ENCODE measurements at regions not wholly inside any gene's neighbourhood (a gene's known extent, or its start where the extent isn't known, plus 50 kb on each side); places are given as distances from the start of the nearest gene placed in this dataset.

GRCh38 chr6:139766796-139767195 is 392.3 kb upstream of the CITED2 start:
- Histone ChIP-seq H3K9me3 (ENCODE audit: insufficient read depth, low read length) (peaks cover 18% of the 10 kb centered on the region), H3K36me3 (ENCODE audit: insufficient read depth, insufficient read length, low read length) (no peaks in the 10 kb centered on the region), H3K4me1 (ENCODE audit: insufficient read depth, insufficient read length) (no peaks in the 10 kb centered on the region), H3K9ac (ENCODE audit: insufficient read length, low read depth) (no peak overlapping the region), H3K27me3 (ENCODE audit: insufficient read depth, insufficient read length) (no peaks in the 10 kb centered on the region), H3K4me3 (ENCODE audit: insufficient read length, low read depth) (no peak overlapping the region)
- DNase-seq (ENCODE audit: low read depth, low spot score), result no peak
- TF ChIP-seq YY1 (IDR thresholded peaks at IDR 0.05; ENCODE audit: insufficient read depth, insufficient read length), result no peak
- no peak for TF ChIP-seq SUZ12 (IDR thresholded peaks at IDR 0.05; ENCODE audit: extremely low read depth, insufficient read depth, insufficient read length)
- no peak for TF ChIP-seq ZNF274 (IDR thresholded peaks at IDR 0.05; ENCODE audit: low read depth, low read length)

- no peaks in the 10 kb centered on the region for H3K4me1 ChIP-seq (ENCODE audit: insufficient read depth, insufficient read length)
- no peak overlapping the region for H3K9ac ChIP-seq (ENCODE audit: insufficient read length, low read depth)
- H3K36me3 ChIP-seq (ENCODE audit: insufficient read depth, insufficient read length, low read length), result no peaks in the 10 kb centered on the region
- no peak for DNase-seq (ENCODE audit: low read depth, low spot score)
- TF ChIP-seq YY1 (IDR thresholded peaks at IDR 0.05; ENCODE audit: insufficient read depth, insufficient read length) (no peak), ZNF274 (IDR thresholded peaks at IDR 0.05; ENCODE audit: low read depth, low read length) (no peak), SUZ12 (IDR thresholded peaks at IDR 0.05; ENCODE audit: extremely low read depth, insufficient read depth, insufficient read length) (no peak)
- no peak overlapping the region for H3K4me3 ChIP-seq (ENCODE audit: insufficient read length, low read depth)
- no peaks in the 10 kb centered on the region for H3K27me3 ChIP-seq (ENCODE audit: insufficient read depth, insufficient read length)
- H3K9me3 ChIP-seq (ENCODE audit: insufficient read depth, low read length), result peaks cover 18% of the 10 kb centered on the region
Observed at GRCh38 chr6:139765825-139766285, 391.4 kb upstream of the CITED2 start.

GRCh38 chr6:139764498-139764986 is 390.1 kb upstream of the CITED2 start:
- no peaks in the 10 kb centered on the region for H3K27me3 ChIP-seq (ENCODE audit: insufficient read depth, insufficient read length)
- no peaks in the 10 kb centered on the region for H3K36me3 ChIP-seq (ENCODE audit: insufficient read depth, insufficient read length, low read length)
- peaks cover 18% of the 10 kb centered on the region for H3K9me3 ChIP-seq (ENCODE audit: insufficient read depth, low read length)
- H3K4me1 ChIP-seq (ENCODE audit: insufficient read depth, insufficient read length), result no peaks in the 10 kb centered on the region
- TF ChIP-seq SUZ12 (IDR thresholded peaks at IDR 0.05; ENCODE audit: extremely low read depth, insufficient read depth, insufficient read length) (no peak), YY1 (IDR thresholded peaks at IDR 0.05; ENCODE audit: insufficient read depth, insufficient read length) (no peak), ZNF274 (IDR thresholded peaks at IDR 0.05; ENCODE audit: low read depth, low read length) (no peak)
- peak; percentile 16 for DNase-seq (ENCODE audit: low read depth, low spot score)
- no peak overlapping the region for H3K4me3 ChIP-seq (ENCODE audit: insufficient read length, low read depth)
- no peak overlapping the region for H3K9ac ChIP-seq (ENCODE audit: insufficient read length, low read depth)

DNA sequence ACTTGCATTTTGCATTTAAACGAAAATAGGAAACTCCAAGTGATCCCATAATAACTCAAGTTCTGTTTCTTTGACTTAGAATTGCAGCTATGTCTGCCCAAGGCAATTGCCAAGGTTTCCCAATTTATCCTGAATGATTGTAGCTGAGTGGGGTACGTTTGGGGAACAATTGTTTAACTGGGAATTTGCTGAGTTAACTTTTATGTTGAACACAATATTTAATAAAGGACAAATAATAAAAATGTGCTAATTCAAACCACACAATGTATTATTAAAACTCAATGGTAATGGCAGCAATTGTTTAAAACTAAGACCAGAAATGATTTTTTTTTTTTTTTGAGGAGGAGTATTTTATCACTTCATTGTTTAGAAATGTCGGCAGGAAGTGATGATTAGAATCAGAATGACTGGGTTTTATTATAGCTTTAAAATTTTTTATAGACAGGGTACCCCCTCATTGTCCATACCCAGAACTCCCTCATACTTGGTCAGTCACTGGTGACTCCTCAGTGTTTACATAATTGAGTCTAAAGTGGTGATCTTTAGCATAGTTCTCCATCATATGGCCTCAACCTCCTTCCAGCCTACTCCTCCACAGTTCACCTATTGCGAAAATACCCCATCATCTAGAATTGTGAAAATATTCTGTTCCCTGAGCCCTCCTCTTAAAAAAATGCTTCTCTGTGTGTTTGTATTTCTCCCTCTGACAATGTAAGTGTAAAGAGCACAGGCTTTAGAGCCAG is 389.2 kb upstream of the CITED2 start:
- TF ChIP-seq ZNF274 (IDR thresholded peaks at IDR 0.05; ENCODE audit: low read depth, low read length) (no peak), YY1 (IDR thresholded peaks at IDR 0.05; ENCODE audit: insufficient read depth, insufficient read length) (no peak), SUZ12 (IDR thresholded peaks at IDR 0.05; ENCODE audit: extremely low read depth, insufficient read depth, insufficient read length) (no peak)
- Histone ChIP-seq H3K9ac (ENCODE audit: insufficient read length, low read depth) (no peak overlapping the region), H3K4me3 (ENCODE audit: insufficient read length, low read depth) (no peak overlapping the region), H3K36me3 (ENCODE audit: insufficient read depth, insufficient read length, low read length) (no peaks in the 10 kb centered on the region), H3K27me3 (ENCODE audit: insufficient read depth, insufficient read length) (no peaks in the 10 kb centered on the region), H3K9me3 (ENCODE audit: insufficient read depth, low read length) (peaks cover 18% of the 10 kb centered on the region), H3K4me1 (ENCODE audit: insufficient read depth, insufficient read length) (no peaks in the 10 kb centered on the region)
- DNase-seq (ENCODE audit: low read depth, low spot score), result no peak

- no peak for DNase-seq (ENCODE audit: low read depth, low spot score)
- H3K36me3 ChIP-seq (ENCODE audit: insufficient read depth, insufficient read length, low read length), result no peaks in the 10 kb centered on the region
- no peaks in the 10 kb centered on the region for H3K27me3 ChIP-seq (ENCODE audit: insufficient read depth, insufficient read length)
- H3K9ac ChIP-seq (ENCODE audit: insufficient read length, low read depth), result no peak overlapping the region
- H3K9me3 ChIP-seq (ENCODE audit: insufficient read depth, low read length), result peaks cover 18% of the 10 kb centered on the region
- no peak overlapping the region for H3K4me3 ChIP-seq (ENCODE audit: insufficient read length, low read depth)
- no peaks in the 10 kb centered on the region for H3K4me1 ChIP-seq (ENCODE audit: insufficient read depth, insufficient read length)
- TF ChIP-seq ZNF274 (IDR thresholded peaks at IDR 0.05; ENCODE audit: low read depth, low read length), result no peak
Observed at GRCh38 chr6:139762587-139763031, 388.2 kb upstream of the CITED2 start.

DNA sequence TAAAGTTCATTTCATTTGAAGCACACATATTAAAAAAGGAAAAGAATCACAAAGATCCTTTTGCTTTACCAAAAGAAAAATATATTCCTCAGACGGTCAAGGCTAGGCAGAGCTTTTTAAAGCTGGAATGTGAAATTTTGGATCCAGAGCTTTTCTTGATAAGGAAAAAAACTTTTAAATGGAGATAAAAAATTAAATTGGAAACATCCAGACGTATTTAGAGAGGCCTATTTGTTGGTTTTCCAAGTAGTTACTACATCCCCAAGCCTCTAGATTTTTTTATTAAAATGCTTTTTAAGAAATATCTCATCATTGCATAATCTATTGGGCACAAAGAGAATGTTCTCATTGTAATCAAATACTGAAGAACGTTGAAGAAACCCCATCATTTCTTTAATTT is 385.7 kb upstream of the CITED2 start:
- no peak for TF ChIP-seq SUZ12 (IDR thresholded peaks at IDR 0.05; ENCODE audit: extremely low read depth, insufficient read depth, insufficient read length)
- no peak for TF ChIP-seq ZNF274 (IDR thresholded peaks at IDR 0.05; ENCODE audit: low read depth, low read length)
- TF ChIP-seq YY1 (IDR thresholded peaks at IDR 0.05; ENCODE audit: insufficient read depth, insufficient read length), result no peak
- Histone ChIP-seq H3K36me3 (ENCODE audit: insufficient read depth, insufficient read length, low read length) (no peaks in the 10 kb centered on the region), H3K27me3 (ENCODE audit: insufficient read depth, insufficient read length) (no peaks in the 10 kb centered on the region), H3K4me3 (ENCODE audit: insufficient read length, low read depth) (no peak overlapping the region), H3K4me1 (ENCODE audit: insufficient read depth, insufficient read length) (no peaks in the 10 kb centered on the region), H3K9ac (ENCODE audit: insufficient read length, low read depth) (no peak overlapping the region), H3K9me3 (ENCODE audit: insufficient read depth, low read length) (peaks cover 18% of the 10 kb centered on the region)
- no peak for DNase-seq (ENCODE audit: low read depth, low spot score)

- H3K27me3 ChIP-seq (ENCODE audit: insufficient read depth, insufficient read length), result no peaks in the 10 kb centered on the region
- H3K4me3 ChIP-seq (ENCODE audit: insufficient read length, low read depth), result no peak overlapping the region
- TF ChIP-seq YY1 (IDR thresholded peaks at IDR 0.05; ENCODE audit: insufficient read depth, insufficient read length) (no peak), ZNF274 (IDR thresholded peaks at IDR 0.05; ENCODE audit: low read depth, low read length) (no peak), SUZ12 (IDR thresholded peaks at IDR 0.05; ENCODE audit: extremely low read depth, insufficient read depth, insufficient read length) (no peak)
- no peak overlapping the region for H3K9ac ChIP-seq (ENCODE audit: insufficient read length, low read depth)
- H3K4me1 ChIP-seq (ENCODE audit: insufficient read depth, insufficient read length), result no peaks in the 10 kb centered on the region
- peaks cover 14% of the 10 kb centered on the region for H3K9me3 ChIP-seq (ENCODE audit: insufficient read depth, low read length)
- no peak for DNase-seq (ENCODE audit: low read depth, low spot score)
- H3K36me3 ChIP-seq (ENCODE audit: insufficient read depth, insufficient read length, low read length), result no peaks in the 10 kb centered on the region
Observed at GRCh38 chr6:139759086-139759485, 384.6 kb upstream of the CITED2 start.
